Activated CD4-positive, alpha-beta memory T cell treated with anti-CD3 and anti-CD28 coated beads, Interleukin-2, amount 10 ng/mL, durations not matched to agents 7 days and 5 days (primary cell): ENCODE measurements at regions not wholly inside any gene's neighbourhood (a gene's known extent, or its start where the extent isn't known, plus 50 kb on each side); places are given as distances from the start of the nearest gene placed in this dataset.
"Not testable (repeated sequence)": the region's sequence is repeated elsewhere in the genome, so short reads cannot be mapped to it uniquely, and the experiment has no call there.

Experiments used
- CTCF ChIA-PET: fragments of 350-600 bp; sonication (Branson Sonifier 250); formaldehyde crosslinking; loops from one replicate; lab custom pipeline; 2021; ENCODE audit warnings: antibody characterized with exemption, inconsistent platforms; lab: Charles Lee
- POLR2A ChIA-PET: fragments of 350-600 bp; sonication (Branson Sonifier 250); formaldehyde crosslinking; loops from one replicate; lab custom pipeline; 2021; ENCODE audit warnings: antibody characterized with exemption; lab: Charles Lee
- DNase-seq: peaks from one replicate; pipeline ENCODE4 v3.0.0-alpha.2; 2020
- H3K27ac Mint-ChIP-seq: one replicate; pipeline ENCODE4 v1.8.0; 2021; ENCODE audit warnings: mild to moderate bottlenecking, mixed read lengths
- H3K27me3 Mint-ChIP-seq: one replicate; pipeline ENCODE4 v1.8.0; 2021; ENCODE audit warnings: mixed read lengths
- H3K36me3 Mint-ChIP-seq: one replicate; pipeline ENCODE4 v1.8.0; 2021; ENCODE audit warnings: low read depth, mixed read lengths
- H3K4me1 Mint-ChIP-seq: one replicate; pipeline ENCODE4 v1.8.0; 2021; ENCODE audit warnings: mixed read lengths
- H3K4me3 Mint-ChIP-seq: one replicate; pipeline ENCODE4 v1.8.0; 2021; ENCODE audit warnings: mild to moderate bottlenecking, mixed read lengths
- H3K9me3 Mint-ChIP-seq: one replicate; pipeline ENCODE4 v1.8.0; 2021; ENCODE audit warnings: mixed read lengths

DNA sequence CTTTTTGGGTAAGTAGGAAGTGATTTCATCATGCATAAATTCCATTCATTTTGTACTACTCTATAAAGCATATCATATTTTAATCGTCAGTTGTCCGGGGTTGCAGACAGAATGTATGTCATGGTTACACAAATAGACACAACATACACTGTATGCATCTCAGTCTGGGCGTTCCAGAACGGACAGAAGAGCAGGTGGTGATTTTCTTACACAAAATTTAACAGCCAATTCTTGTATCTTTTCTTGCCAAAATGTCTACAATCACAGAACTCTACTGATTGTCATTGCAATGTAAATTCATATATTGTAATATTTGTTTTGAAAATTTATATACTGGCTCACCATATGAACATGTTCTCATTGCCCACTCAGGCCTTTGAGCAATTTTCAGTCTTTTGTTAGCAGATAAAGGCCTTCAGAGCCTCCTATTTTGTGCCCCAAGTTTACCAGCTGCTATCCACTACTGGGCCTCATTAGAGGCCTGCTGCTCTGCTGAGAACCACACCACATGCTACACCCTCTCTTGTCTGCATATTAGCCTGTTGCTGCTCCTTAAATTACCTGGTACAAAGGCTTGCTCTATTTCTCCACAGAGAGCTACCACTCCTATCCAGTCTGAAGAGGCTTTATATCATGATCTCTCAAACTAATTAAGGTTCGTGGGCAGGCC is 61.5 kb downstream of the PRDM13 start:
- no peak overlapping the region for H3K27ac Mint-ChIP-seq
- no peak for DNase-seq
- no peak overlapping the region for H3K4me3 Mint-ChIP-seq
- H3K4me1 Mint-ChIP-seq: no peaks in the 10 kb centered on the region
- peaks cover 2% of the 10 kb centered on the region for H3K27me3 Mint-ChIP-seq
- ChIA-PET CTCF (no interaction called here), POLR2A (no interaction called here)
- no peaks in the 10 kb centered on the region for H3K36me3 Mint-ChIP-seq
- H3K9me3 Mint-ChIP-seq: no peaks in the 10 kb centered on the region

DNA sequence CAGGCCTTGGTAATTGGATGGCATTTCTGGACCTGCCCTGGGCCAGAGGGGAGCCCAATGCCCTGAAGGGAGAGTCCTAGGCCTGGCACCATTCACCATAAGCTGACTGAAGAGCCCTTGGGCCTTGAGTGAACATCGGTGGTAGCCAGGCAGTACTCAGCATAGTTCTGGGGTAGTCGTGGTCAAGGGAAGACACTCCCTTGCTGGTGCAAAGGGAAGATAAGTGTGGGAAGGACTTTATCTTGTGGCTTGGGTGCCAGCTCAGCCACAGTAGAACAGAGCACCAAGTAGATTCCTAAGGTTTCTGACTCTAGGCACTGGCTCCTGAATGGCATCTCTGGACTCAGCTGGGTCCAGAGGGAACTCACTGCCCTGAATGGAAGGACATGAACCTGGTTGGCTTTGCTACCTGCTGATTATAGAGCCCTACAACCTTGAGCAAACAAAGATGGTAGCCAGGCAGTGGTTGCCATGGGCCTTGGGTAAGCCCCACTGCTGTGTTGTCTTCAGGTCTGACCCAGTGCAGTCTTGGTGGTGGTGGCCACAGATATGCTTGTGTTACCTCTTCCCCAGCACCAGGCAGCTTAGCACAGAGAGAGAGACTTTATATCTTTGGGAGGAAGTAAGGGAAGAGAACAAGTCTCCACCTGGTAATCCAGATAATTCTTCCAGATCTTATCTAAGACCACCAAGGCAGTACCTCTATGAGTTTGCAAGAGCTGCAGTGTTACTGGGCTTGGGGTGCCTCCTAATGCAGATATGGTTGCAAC is 83.5 kb downstream of the PRDM13 start:
- Mint-ChIP-seq H3K9me3 (peaks cover 2% of the 10 kb centered on the region), H3K36me3 (no peaks in the 10 kb centered on the region), H3K4me1 (no peaks in the 10 kb centered on the region), H3K27ac (no peak overlapping the region), H3K4me3 (no peak overlapping the region), H3K27me3 (peaks cover 9% of the 10 kb centered on the region)
- ChIA-PET POLR2A (no interaction called here), CTCF (no interaction called here)
- DNase-seq: no peak

DNA sequence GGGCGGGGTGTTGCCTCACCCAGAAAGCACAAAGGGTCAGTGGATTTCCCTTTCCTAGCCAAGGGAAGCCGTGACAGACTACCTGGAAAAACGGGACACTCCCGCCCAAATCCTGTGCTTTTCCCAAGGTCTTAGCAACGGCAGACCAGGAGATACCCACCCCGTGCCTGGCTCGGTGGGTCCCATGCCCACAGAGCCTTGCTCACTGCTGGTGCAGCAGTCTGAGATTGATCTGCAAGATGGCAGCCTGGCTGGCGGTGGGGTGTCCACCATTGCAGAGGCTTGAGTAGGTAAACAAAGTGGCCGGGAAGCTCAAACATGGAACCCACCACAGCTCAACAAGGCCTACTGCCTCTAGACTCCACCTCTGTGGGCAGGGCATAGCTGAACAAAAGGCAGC is 95.7 kb downstream of the PRDM13 start:
- H3K4me3 Mint-ChIP-seq, H3K9me3 Mint-ChIP-seq, CTCF ChIA-PET, H3K4me1 Mint-ChIP-seq, POLR2A ChIA-PET, DNase-seq, H3K27ac Mint-ChIP-seq, H3K36me3 Mint-ChIP-seq: not testable (repeated sequence)
- H3K27me3 Mint-ChIP-seq: peaks cover 11% of the 10 kb centered on the region

DNA sequence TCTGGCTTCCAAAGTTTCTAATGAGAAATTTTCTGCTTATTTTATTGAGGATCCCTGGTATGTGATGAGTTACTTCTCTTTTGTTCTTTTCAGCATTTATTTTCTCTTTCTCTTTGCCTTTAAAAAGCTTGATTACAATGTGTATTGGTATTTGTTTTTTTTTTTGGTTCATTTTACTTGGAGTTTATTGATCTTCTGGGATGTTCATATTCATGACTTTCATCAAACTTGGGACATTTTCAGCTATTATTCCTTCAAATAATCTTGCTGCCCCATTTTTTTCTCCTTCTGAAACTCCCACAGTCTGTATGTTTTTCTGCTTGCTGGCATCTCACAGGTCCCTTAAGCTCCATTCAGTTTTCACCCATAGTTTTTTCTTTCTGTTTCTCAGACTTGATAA is 102.4 kb downstream of the PRDM13 start:
- POLR2A ChIA-PET: no interaction called here

DNA sequence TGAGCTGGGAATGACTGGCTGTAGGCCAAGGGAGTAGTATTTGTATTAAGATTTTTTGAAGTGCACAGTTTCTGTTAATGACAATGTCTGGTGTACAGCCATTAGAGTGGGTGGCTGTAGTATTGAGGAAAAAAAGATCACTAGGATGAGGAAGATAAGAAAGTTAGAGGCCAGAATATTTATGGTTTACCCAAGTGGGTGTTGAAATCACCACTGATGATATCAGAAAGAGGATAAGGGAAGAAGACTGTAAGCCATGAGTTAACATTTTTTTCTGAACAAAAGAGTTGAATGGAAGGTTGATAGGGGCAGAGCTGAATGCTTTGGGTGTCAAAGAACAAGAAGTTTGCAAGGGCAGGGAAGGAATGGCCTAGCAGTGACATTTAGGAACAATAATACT is 104.7 kb downstream of the PRDM13 start:
- no peak for DNase-seq
- Mint-ChIP-seq H3K27me3 (peaks cover 4% of the 10 kb centered on the region), H3K36me3 (no peaks in the 10 kb centered on the region), H3K4me3 (no peak overlapping the region), H3K9me3 (no peaks in the 10 kb centered on the region), H3K4me1 (no peaks in the 10 kb centered on the region), H3K27ac (no peak overlapping the region)
- CTCF ChIA-PET: no interaction called here
- POLR2A ChIA-PET: no interaction called here

More for the DNA sequence above, 102.4 kb downstream of the PRDM13 start:
- Mint-ChIP-seq H3K36me3 (no peaks in the 10 kb centered on the region), H3K27ac (no peak overlapping the region), H3K27me3 (peaks cover 10% of the 10 kb centered on the region), H3K4me1 (no peaks in the 10 kb centered on the region), H3K4me3 (no peak overlapping the region), H3K9me3 (no peaks in the 10 kb centered on the region)
- no peak for DNase-seq
- CTCF ChIA-PET: interaction anchor here (0.9 kb wide), 1 partner anchor 120 kb away, joined by 3 read pairs; no protein-coding TSS in a partner anchor

DNA sequence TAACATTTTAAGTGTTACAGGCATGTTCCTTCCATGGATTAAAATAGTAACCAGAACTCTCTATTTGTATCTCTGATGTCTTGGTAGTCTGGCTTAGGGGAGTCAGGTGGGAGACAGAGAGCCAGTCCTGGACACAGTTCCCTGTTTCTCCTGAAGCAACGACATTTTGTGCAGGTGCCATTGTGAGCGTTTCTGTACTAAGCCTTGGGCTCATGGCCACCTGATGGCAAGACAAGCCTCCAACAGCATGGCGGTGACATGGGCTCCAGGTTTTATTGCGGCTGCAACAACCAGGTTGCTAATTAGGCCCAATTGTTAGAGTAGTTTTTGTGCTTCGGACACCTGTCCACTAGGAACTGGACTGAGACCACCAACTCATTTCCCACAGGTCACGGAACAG is 105.3 kb downstream of the PRDM13 start:
- H3K36me3 Mint-ChIP-seq: no peaks in the 10 kb centered on the region
- no peak for DNase-seq
- H3K27me3 Mint-ChIP-seq: peaks cover 4% of the 10 kb centered on the region
- POLR2A ChIA-PET: no interaction called here
- H3K9me3 Mint-ChIP-seq: no peaks in the 10 kb centered on the region
- H3K4me3 Mint-ChIP-seq: no peak overlapping the region
- no peaks in the 10 kb centered on the region for H3K4me1 Mint-ChIP-seq
- CTCF ChIA-PET: no interaction called here
- H3K27ac Mint-ChIP-seq: no peak overlapping the region

DNA sequence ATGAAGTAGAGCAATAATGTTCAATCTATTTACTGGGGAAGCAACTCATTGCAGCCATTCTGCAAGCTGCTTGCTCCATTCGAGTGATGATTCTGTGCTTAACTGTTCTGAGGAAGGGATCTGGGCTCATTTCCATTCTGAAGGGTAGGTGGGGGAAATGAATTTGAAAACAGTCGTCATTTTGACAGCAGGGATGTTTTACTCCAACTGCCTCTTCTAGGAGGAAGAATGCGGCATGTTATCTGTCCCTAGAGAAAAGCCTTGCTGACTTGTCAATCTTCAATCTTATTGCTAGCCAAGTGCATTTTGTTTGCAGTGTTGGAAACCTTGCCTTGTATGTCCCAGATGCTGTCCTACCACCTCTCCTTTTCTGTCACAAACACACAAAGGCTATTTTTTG is 105.9 kb downstream of the PRDM13 start:
- DNase-seq: no peak
- Mint-ChIP-seq H3K27me3 (peaks cover 4% of the 10 kb centered on the region), H3K9me3 (peaks cover 1% of the 10 kb centered on the region), H3K36me3 (no peaks in the 10 kb centered on the region), H3K27ac (no peak overlapping the region), H3K4me1 (no peaks in the 10 kb centered on the region), H3K4me3 (no peak overlapping the region)
- ChIA-PET POLR2A (no interaction called here), CTCF (no interaction called here)

DNA sequence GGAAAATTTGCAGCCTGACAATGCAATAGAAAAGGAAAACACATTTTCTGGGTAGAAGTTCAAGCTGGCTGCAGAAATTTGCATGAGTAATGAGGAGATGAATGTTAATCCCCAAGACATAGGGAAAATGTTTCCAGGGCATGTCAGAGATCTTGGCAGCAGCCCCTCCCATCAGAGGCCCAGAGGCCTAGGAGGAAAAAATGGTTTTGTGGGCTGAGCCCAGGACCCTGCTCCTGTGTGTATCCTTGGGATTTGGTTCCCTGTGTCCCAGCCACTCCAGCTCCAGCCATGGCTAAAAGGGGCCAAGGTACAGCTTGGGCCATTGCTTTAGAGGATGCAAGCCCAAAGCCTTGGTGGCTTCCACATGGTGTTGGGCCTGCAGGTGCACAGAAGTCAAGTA is 115.4 kb downstream of the PRDM13 start:
- POLR2A ChIA-PET, H3K9me3 Mint-ChIP-seq, DNase-seq, H3K27ac Mint-ChIP-seq, CTCF ChIA-PET, H3K4me3 Mint-ChIP-seq, H3K4me1 Mint-ChIP-seq, H3K36me3 Mint-ChIP-seq: not testable (repeated sequence)
- peaks cover 11% of the 10 kb centered on the region for H3K27me3 Mint-ChIP-seq

DNA sequence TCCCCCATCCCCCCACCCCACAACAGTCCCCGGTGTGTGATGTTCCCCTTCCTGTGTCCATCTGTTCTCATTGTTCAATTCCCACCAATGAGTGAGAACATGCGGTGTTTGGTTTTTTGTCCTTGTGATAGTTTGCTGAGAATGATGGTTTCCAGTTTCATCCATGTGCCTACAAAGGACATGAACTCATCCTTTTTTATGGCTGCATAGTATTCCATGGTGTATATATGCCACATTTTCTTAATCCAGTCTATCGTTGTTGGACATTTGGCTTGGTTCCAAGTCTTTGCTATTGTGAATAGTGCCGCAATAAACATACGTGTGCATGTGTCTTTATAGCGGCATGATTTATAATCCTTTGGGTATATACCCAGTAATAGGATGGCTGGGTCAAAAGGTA is 123.6 kb downstream of the PRDM13 start:
- H3K36me3 Mint-ChIP-seq, CTCF ChIA-PET, H3K4me3 Mint-ChIP-seq, H3K9me3 Mint-ChIP-seq, H3K4me1 Mint-ChIP-seq, H3K27ac Mint-ChIP-seq, DNase-seq, POLR2A ChIA-PET, H3K27me3 Mint-ChIP-seq: not testable (repeated sequence)

DNA sequence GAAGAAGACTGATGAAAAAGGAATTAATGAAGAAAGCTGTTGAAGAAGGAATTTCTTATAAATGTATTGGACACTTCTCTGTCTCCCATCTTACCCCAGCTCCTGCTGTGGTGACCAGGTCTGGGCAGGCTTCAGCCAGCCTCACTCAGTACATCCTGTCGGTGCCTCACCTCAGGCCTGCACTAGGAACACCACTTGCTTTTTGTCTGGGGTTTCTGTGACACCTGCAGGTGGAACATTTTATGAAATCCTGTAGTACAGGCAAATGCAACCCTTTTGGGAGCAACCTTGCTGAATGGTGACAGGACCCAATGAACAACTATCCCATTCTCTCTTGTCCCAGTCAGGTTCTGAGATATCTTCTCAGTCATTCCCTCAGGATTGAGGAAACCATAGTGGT is 129.7 kb downstream of the PRDM13 start:
- H3K4me3 Mint-ChIP-seq: no peak overlapping the region
- DNase-seq: no peak
- ChIA-PET CTCF (interaction anchor here (1.2 kb wide), 1 partner anchor 10 kb away, joined by 8 read pairs; no protein-coding TSS in a partner anchor), POLR2A (no interaction called here)
- H3K4me1 Mint-ChIP-seq: no peaks in the 10 kb centered on the region
- H3K36me3 Mint-ChIP-seq: no peaks in the 10 kb centered on the region
- no peak overlapping the region for H3K27ac Mint-ChIP-seq
- peaks cover 30% of the 10 kb centered on the region for H3K27me3 Mint-ChIP-seq
- no peaks in the 10 kb centered on the region for H3K9me3 Mint-ChIP-seq

DNA sequence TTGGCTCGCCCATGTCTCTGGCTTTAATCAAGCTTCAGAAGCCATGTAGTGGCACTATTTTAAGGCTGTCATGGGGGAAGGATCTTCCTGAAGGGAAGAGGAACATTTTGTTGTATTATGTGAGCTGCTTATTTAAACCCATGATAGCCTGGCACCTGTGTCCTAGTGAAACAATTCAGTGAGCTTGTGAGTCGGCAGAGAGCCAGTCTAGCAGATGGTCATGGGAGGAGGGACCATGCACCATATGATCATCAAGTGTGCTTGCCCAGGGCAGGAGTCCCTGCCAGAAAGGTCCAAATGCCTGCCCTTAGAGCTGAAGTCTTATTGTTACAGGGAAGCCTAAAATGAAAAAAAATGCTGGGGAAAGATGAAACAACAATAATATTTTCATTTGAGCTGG is 132.9 kb downstream of the PRDM13 start:
- Mint-ChIP-seq H3K4me1 (no peaks in the 10 kb centered on the region), H3K36me3 (no peaks in the 10 kb centered on the region), H3K27me3 (peaks cover 32% of the 10 kb centered on the region), H3K27ac (no peak overlapping the region), H3K4me3 (no peak overlapping the region), H3K9me3 (no peaks in the 10 kb centered on the region)
- CTCF ChIA-PET: interaction anchor here (0.9 kb wide), 1 partner anchor 218 kb away, joined by 3 read pairs; no protein-coding TSS in a partner anchor
- POLR2A ChIA-PET: no interaction called here
- no peak for DNase-seq

DNA sequence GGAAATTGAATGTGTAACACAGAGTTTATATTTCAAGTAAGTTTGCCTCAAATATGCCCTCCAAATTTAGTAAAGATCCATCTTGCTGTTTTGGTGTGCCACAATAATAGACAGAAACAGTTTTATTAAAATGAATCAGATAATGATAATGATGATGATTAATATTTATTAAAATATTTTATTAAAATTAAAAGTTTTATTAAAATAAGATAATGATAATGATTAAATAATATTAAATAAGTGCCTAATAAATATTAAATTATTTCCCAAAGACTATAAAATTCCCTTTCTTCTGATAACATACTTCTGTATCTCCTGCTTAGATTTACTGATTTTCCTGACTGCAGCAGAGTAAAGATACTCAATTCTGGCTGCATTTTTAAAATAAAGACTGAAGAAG is 134.5 kb downstream of the PRDM13 start:
- H3K36me3 Mint-ChIP-seq: no peaks in the 10 kb centered on the region
- peaks cover 38% of the 10 kb centered on the region for H3K27me3 Mint-ChIP-seq
- H3K4me3 Mint-ChIP-seq: no peak overlapping the region
- no peaks in the 10 kb centered on the region for H3K9me3 Mint-ChIP-seq
- H3K27ac Mint-ChIP-seq: no peak overlapping the region
- H3K4me1 Mint-ChIP-seq: no peaks in the 10 kb centered on the region
- ChIA-PET POLR2A (no interaction called here), CTCF (interaction anchor here (0.6 kb wide), 1 partner anchor 182 kb away, joined by 5 read pairs; no protein-coding TSS in a partner anchor)
- no peak for DNase-seq

DNA sequence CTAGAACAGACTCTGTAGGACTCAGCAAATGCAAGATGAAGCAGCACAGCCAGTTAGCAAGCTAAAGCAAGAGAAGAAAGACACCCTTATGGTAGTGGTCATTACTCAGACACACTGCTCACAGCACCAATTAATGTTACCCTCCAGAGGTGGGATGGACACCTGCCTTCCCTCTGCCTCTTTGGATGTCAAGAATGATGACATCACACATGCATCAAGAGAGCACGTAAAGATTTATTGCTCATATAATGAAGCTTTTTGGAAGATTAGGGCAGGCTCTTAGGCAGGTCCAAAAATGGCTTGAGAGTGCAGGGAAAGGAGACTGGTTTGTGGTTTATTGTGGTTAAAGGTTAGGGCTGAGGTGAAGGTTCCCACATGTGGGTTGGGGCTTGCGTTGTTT is 137.0 kb downstream of the PRDM13 start:
- Mint-ChIP-seq H3K9me3 (no peaks in the 10 kb centered on the region), H3K4me1 (no peaks in the 10 kb centered on the region), H3K27ac (no peak overlapping the region), H3K4me3 (no peak overlapping the region), H3K27me3 (peaks cover 42% of the 10 kb centered on the region), H3K36me3 (no peaks in the 10 kb centered on the region)
- CTCF ChIA-PET: interaction anchor here (1.6 kb wide), 1 partner anchor 413 kb away, joined by 4 read pairs; no protein-coding TSS in a partner anchor
- DNase-seq: no peak
- POLR2A ChIA-PET: no interaction called here
